H4 (cell line): ENCODE measurements at regions not wholly inside any gene's neighbourhood (a gene's known extent, or its start where the extent isn't known, plus 50 kb on each side); places are given as distances from the start of the nearest gene placed in this dataset.
"Not testable (repeated sequence)": the region's sequence is repeated elsewhere in the genome, so short reads cannot be mapped to it uniquely, and the experiment has no call there.

Source experiments
- DNase-seq: peaks from one replicate; pipeline ENCODE4 v3.0.0-alpha.2; 2015; ENCODE audit warnings: low spot score

DNA sequence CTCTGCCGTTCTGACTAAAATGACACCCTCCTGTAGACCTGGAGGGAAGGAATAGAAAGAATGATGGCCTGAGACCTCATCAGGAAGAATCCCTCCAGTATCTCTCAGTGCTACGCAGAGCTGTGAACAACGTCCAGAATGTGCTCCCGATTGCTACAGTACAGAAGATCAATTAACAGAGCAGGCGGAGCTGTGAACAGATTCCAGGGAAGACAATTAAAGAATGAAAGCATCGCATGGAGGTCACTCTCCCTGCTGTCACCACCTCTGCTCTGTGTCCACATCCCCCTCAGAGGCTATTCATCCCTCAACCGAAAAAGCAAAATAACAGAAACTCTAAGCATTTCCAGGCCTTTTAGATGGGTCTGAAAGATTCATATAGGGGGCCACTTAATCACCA, 481.0 kb downstream of the EIPR1 start:
- no peak for DNase-seq

- no peak for DNase-seq
These were observed 481.6 kb downstream of the EIPR1 start for GRCh38 chr2:2896011-2896410.

DNA sequence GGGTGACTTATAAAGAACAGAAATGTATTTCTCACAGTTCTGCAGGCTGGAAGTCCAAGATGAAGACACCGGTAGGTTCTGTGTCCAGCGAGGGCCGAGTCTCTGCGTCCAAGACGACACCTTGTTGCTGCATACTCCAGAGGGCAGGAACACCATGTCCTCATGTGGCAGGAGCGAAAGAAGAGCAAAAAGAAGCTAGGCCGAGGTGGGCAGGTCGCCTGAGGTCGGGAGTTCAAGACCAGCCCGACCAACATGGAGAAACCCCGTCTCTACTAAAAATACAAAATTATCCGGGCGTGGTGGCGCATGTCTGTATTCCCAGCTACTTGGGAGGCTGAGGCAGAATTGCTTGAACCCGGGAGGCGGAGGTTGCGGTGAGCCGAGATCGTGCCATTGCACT, 483.6 kb downstream of the EIPR1 start:
- not testable (repeated sequence) for DNase-seq

GRCh38 chr2:2892892-2893291, 484.7 kb downstream of the EIPR1 start:
- DNase-seq, result no peak

- DNase-seq, result no peak
These were observed 485.2 kb downstream of the EIPR1 start for GRCh38 chr2:2892378-2892777.

- no peak for DNase-seq
These were observed 486.7 kb downstream of the EIPR1 start for GRCh38 chr2:2890901-2891300.

DNA sequence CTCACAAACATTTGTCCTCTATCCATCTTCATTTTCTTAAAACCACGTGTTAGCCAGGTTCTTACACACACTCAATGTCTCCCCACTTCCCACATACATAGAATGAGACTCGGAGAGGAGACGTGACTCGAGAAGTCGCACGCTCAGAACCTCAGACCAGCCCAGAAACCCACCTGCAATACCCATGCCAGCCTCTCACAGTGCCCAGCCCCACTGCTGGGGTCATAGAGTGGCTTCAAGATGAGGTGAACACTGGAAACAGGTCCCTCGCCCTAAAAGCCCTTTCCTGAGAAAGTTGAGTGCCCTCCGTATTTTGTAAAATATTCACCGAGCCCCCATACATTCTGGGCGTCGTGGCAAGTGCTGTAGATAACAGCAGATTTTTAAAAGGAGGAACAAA, 487.4 kb downstream of the EIPR1 start:
- DNase-seq, result no peak

DNA sequence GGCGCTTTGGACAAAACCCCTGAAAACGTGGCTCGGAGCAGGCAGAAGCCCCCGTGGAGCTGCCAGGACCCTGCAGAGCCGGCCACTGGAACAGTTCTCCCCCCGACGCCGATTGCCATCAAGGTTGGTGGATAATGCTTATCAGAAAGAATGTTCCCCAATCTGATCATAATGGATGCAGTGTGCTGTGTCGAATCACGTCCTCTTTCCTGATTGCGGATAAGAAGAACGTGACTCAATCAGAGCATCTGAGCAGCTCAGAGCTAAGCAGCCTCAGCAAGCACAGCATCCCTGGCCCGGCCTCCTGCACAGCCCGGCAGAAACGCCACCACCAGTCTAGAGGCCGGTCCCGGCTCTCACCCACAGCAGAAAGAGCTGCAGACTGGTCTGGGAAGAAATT, 488.0 kb downstream of the EIPR1 start:
- DNase-seq, result no peak

GRCh38 chr2:2889141-2889540, 488.5 kb downstream of the EIPR1 start:
- no peak for DNase-seq

- no peak for DNase-seq
These were observed 489.7 kb downstream of the EIPR1 start for GRCh38 chr2:2887772-2888387.

- DNase-seq, result no peak
These were observed 490.7 kb downstream of the EIPR1 start for GRCh38 chr2:2886922-2887321.

GRCh38 chr2:2881499-2881898, 496.1 kb downstream of the EIPR1 start:
- DNase-seq, result no peak

- no peak for DNase-seq
These were observed 496.7 kb downstream of the EIPR1 start for GRCh38 chr2:2880938-2881337.

GRCh38 chr2:2879781-2880180, 497.8 kb downstream of the EIPR1 start:
- DNase-seq, result no peak

GRCh38 chr2:2879071-2879470, 498.5 kb downstream of the EIPR1 start:
- DNase-seq, result no peak

GRCh38 chr2:2877427-2877826, 500.2 kb downstream of the EIPR1 start:
- DNase-seq, result no peak

GRCh38 chr2:2876331-2877221, 501.0 kb downstream of the EIPR1 start:
- no peak for DNase-seq

DNA sequence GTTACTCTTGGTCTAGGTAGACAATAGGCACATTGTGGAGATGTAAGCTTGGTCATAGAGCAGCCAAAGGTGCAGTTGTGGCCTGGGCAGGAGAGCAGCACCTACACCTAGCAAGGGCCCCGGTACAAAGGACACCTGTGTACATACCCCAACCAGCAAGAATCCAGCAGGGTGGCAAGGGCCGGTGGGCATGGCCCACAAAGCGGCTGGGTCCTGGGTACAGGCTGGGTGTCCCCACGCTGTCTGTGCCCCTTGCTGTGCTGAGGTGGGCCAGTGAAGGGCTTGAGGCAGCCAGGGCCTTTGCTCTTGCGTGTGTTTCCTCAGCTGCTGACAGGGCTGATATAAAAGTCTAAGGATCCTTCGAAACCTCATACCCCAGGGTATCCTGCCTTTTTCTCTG, 501.8 kb downstream of the EIPR1 start:
- no peak for DNase-seq

- no peak for DNase-seq
These were observed 502.3 kb downstream of the EIPR1 start for GRCh38 chr2:2875296-2875695.

DNA sequence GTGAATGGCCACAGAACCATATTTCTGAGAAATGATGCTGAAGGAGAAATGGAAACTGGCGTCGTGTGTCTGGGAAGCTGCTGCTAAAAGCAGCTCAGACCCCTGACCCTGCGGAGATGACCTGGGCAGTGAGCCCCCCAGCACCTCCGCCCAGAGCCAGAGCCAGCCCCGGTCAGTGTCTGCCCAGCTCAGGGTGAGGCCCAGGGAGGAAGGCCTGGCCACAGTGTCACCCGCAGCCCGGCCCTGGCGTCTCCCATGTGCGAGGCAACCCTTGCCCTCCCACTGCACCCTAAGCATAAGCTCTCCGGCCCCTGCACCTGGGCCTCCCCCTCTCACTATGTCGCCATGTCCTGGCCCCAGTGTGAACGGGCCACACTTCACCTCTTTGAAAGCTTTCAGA, 502.8 kb downstream of the EIPR1 start:
- no peak for DNase-seq

- DNase-seq, result no peak
These were observed 503.3 kb downstream of the EIPR1 start for GRCh38 chr2:2874341-2874740.

- no peak for DNase-seq
These were observed 504.2 kb downstream of the EIPR1 start for GRCh38 chr2:2873450-2873811.

GRCh38 chr2:2872713-2873449, 504.7 kb downstream of the EIPR1 start:
- DNase-seq, result no peak
